Esophagus muscularis mucosa (tissue), 3 donors: ENCODE measurements at regions not wholly inside any gene's neighbourhood (a gene's known extent, or its start where the extent isn't known, plus 50 kb on each side); places are given as distances from the start of the nearest gene placed in this dataset.

ENCODE experiments used
- CTCF ChIP-seq, 3 experiments: fragments of 200-600 bp in 2 of 3; fragments of 450-650 bp in 1 of 3; sonication (generic) in 2 of 3; IDR thresholded peaks; one replicate each; pipeline ENCODE4 v1.5.1; 2017 to 2019; ENCODE audit warnings: antibody characterized with exemption in 3 of 3, mild to moderate bottlenecking in 2 of 3, moderate library complexity in 1 of 3
- POLR2AphosphoS5 ChIP-seq, 2 donors: sonication (generic); formaldehyde crosslinking; IDR thresholded peaks; one replicate each; pipeline ENCODE4 v1.6.1; 2017; ENCODE audit warnings: antibody characterized with exemption in 2 of 2

- no peak for TF ChIP-seq POLR2AphosphoS5 (IDR thresholded peaks at IDR 0.05)
- no peak for TF ChIP-seq CTCF (IDR thresholded peaks at IDR 0.05)
Observed at GRCh38 chr15:88741046-88741445, 62.2 kb upstream of the ACAN start.
